ENCODE measurements at regions not wholly inside any gene's neighbourhood (a gene's known extent, or its start where the extent isn't known, plus 50 kb on each side); places are given as distances from the start of the nearest gene placed in this dataset.

DNA sequence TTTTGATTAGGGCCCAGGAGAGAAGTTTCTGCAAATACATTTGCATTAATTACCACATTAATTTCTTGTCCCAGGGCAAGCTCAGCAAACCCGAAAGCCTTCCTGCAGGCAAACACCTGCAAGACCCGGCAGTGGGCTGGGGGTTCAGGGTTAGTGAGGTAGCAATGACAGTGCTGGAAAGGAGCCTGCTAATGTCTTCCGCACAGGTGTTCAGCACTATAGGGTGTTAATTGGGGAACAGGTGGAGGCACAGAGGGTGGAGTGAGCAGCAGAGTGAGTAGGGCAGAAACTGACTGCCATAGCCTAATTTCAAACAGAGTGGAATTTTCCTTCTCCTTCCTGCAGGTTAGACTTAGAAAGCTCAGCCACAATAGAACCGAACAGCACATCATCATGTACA, 50.9 kb upstream of the UBASH3B start:
- Histone ChIP-seq H3K4me3 (ENCODE audit: low read length) (no peak overlapping the region), H3K27me3 (ENCODE audit: control insufficient read depth, insufficient read depth, low read length) (no peaks in the 10 kb centered on the region), H3K27ac (ENCODE audit: low read length) (no peak overlapping the region), H3K36me3 (ENCODE audit: control insufficient read depth, insufficient read depth, low read length) (no peaks in the 10 kb centered on the region), H3K4me1 (ENCODE audit: control insufficient read depth, insufficient read depth, low read length) (peaks cover 3% of the 10 kb centered on the region), H3K9me3 (replicated peaks; ENCODE audit: control insufficient read depth, low read depth, low read length) (no peaks in the 10 kb centered on the region)
- no peak for DNase-seq
- 83% methylated on average over 2 of the region's 4 CpGs for WGBS (ENCODE audit: insufficient coverage)

DNA sequence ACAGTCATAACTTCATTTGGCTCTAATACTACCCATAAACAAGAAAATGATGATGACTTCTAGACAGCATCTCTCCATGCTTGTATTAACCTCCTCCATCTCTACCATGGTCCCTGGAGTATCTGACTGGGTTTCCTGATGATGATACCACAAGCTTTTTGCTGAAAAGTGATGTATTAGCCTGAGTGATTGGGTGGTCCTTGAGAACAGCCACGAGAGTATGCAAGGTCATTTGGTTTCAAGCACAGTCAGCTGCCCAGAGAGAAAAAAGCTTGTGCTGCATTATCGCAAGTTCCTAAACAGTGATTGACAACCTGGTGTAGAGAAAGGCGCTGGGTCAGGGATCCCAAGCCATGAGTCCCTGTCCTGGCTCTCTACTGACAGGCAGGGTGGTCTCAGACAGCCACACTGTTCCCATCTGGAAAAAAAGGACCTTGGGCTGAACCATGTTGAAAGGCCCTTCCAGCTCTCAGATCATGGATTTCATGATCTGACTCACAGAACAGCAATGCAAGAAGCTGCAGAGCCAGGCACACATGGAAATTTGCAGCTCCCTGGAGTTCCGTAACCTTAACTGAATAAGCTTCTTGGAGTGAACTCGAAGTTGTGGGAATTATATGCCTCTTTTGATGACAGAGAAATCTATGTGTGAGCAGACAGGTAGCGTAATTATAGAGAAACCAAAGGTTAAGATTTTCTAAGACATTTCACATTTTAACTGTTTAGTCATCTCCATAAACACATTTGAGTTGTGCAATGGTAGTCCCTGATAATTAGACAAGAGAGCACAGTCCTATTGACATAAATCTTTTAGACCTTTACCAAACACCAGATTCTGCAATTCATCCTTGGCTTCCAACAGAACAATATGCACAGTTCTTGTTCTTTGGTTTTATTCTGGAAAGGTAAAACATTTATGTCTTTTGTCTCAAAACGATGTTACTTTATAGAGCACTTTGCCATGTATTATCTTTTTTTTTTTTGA, 54.1 kb upstream of the UBASH3B start:
- no peak overlapping the region for H3K27ac ChIP-seq (ENCODE audit: low read length)
- no peak overlapping the region for H3K4me3 ChIP-seq (ENCODE audit: low read length)
- H3K4me1 ChIP-seq (ENCODE audit: control insufficient read depth, insufficient read depth, low read length): peaks cover 3% of the 10 kb centered on the region
- H3K27me3 ChIP-seq (ENCODE audit: control insufficient read depth, insufficient read depth, low read length): no peaks in the 10 kb centered on the region
- no peaks in the 10 kb centered on the region for H3K36me3 ChIP-seq (ENCODE audit: control insufficient read depth, insufficient read depth, low read length)
- H3K9me3 ChIP-seq (replicated peaks; ENCODE audit: control insufficient read depth, low read depth, low read length): no peaks in the 10 kb centered on the region
- WGBS (ENCODE audit: insufficient coverage): 15% methylated on average over 5 of the region's 7 CpGs
- peak; percentile 93 for DNase-seq

DNA sequence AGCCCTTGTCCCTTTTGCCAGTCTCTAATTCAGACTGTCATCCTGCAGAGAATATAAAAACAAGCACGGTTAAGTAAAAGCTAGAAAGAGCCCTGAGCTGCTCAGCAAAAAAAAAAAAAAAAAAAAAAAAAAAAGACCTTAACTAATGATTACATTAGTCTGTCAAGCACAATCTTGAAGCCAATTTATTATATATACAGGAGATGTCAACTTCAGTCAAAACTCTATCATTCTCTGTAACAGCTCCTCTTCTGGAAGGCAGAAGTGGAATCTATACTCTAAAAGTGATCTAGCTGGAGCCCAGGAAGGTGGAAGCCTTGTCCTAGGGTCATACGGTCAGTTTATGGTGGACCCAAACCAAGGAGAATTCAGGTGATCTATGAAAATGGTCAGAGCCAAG, 55.2 kb upstream of the UBASH3B start:
- H3K4me3 ChIP-seq (ENCODE audit: low read length): no peak overlapping the region
- no peak for DNase-seq
- 86% methylated on average over 1 of the region's 2 CpGs for WGBS (ENCODE audit: insufficient coverage)

DNA sequence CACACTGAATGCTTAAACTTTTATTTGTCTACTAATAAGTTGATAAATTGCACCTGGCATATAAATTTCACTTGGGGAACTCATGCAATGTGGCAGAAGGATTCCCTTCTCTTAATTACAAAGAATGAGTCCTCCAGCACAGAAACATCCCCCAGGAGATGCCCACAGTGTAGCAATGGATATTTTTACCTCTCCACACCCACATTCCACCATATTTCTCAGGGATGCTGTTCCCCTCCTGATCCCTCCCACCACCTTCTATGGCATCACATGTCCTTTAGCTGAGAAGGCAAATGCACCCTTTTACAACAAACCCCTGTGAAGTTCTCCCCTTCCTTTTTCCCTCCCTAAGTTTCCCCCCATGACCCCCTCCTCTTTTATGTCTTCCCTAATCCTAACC, 56.1 kb upstream of the UBASH3B start:
- H3K27ac ChIP-seq (ENCODE audit: low read length): no peak overlapping the region
- H3K4me3 ChIP-seq (ENCODE audit: low read length): no peak overlapping the region
- no peak for DNase-seq
- H3K4me1 ChIP-seq (ENCODE audit: control insufficient read depth, insufficient read depth, low read length): peaks cover 3% of the 10 kb centered on the region
- no peaks in the 10 kb centered on the region for H3K27me3 ChIP-seq (ENCODE audit: control insufficient read depth, insufficient read depth, low read length)
- no peaks in the 10 kb centered on the region for H3K36me3 ChIP-seq (ENCODE audit: control insufficient read depth, insufficient read depth, low read length)
- H3K9me3 ChIP-seq (replicated peaks; ENCODE audit: control insufficient read depth, low read depth, low read length): no peaks in the 10 kb centered on the region

More for the DNA sequence above, 55.2 kb upstream of the UBASH3B start:
- no peaks in the 10 kb centered on the region for H3K27me3 ChIP-seq (ENCODE audit: control insufficient read depth, insufficient read depth, low read length)
- no peaks in the 10 kb centered on the region for H3K9me3 ChIP-seq (replicated peaks; ENCODE audit: control insufficient read depth, low read depth, low read length)
- H3K27ac ChIP-seq (ENCODE audit: low read length): no peak overlapping the region
- H3K4me1 ChIP-seq (ENCODE audit: control insufficient read depth, insufficient read depth, low read length): peaks cover 3% of the 10 kb centered on the region
- H3K36me3 ChIP-seq (ENCODE audit: control insufficient read depth, insufficient read depth, low read length): no peaks in the 10 kb centered on the region

DNA sequence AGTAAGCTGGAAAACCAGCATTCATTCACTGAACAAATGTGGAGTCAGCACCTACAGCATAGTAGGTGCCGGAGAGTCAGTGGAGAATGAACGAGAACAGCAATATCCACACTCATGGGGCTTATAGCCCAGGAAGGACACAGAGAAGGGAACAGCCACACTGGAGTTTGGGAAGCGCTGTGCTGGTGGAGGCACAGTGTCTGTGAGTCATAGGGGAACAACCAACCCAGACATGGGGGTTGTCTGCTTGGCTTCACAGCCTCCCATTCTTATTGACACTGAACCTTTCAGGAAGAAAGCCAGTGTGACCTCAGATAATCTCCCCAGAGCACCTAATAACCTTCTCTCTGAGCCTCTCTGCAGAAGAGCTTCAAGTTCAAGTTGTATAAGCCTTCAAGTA, 56.6 kb upstream of the UBASH3B start:
- Histone ChIP-seq H3K27ac (ENCODE audit: low read length) (no peak overlapping the region), H3K36me3 (ENCODE audit: control insufficient read depth, insufficient read depth, low read length) (no peaks in the 10 kb centered on the region), H3K4me1 (ENCODE audit: control insufficient read depth, insufficient read depth, low read length) (peaks cover 3% of the 10 kb centered on the region), H3K4me3 (ENCODE audit: low read length) (no peak overlapping the region), H3K9me3 (replicated peaks; ENCODE audit: control insufficient read depth, low read depth, low read length) (no peaks in the 10 kb centered on the region), H3K27me3 (ENCODE audit: control insufficient read depth, insufficient read depth, low read length) (no peaks in the 10 kb centered on the region)
- DNase-seq: no peak
- no CpG with 5 or more reads among the region's 3 CpGs for WGBS (ENCODE audit: insufficient coverage)

DNA sequence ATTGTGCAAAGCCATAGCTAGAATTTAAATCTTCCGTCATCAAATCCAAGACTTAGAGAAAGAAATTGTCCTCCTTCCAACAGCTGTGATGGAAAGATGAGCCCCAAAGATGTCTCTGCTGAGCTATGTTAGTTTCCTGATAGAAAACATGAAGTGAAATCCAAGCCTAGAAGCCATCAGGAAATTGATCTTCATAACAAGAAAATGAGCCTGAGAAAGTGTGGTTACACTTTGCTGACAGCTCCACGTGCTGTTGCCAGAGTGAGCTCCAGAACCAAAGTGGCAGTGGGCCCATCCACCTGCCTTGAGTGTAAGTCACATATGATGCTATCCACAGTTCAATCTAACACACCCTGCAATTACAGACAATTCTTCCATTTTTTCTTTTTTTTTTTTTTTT, 58.0 kb upstream of the UBASH3B start:
- WGBS (ENCODE audit: insufficient coverage): 0% methylated on average over 1 of the region's 2 CpGs
- Histone ChIP-seq H3K27me3 (ENCODE audit: control insufficient read depth, insufficient read depth, low read length) (peaks cover 2% of the 10 kb centered on the region), H3K9me3 (replicated peaks; ENCODE audit: control insufficient read depth, low read depth, low read length) (no peaks in the 10 kb centered on the region), H3K27ac (ENCODE audit: low read length) (no peak overlapping the region), H3K4me3 (ENCODE audit: low read length) (no peak overlapping the region), H3K36me3 (ENCODE audit: control insufficient read depth, insufficient read depth, low read length) (no peaks in the 10 kb centered on the region), H3K4me1 (ENCODE audit: control insufficient read depth, insufficient read depth, low read length) (peaks cover 3% of the 10 kb centered on the region)
- peak; percentile 93 for DNase-seq

DNA sequence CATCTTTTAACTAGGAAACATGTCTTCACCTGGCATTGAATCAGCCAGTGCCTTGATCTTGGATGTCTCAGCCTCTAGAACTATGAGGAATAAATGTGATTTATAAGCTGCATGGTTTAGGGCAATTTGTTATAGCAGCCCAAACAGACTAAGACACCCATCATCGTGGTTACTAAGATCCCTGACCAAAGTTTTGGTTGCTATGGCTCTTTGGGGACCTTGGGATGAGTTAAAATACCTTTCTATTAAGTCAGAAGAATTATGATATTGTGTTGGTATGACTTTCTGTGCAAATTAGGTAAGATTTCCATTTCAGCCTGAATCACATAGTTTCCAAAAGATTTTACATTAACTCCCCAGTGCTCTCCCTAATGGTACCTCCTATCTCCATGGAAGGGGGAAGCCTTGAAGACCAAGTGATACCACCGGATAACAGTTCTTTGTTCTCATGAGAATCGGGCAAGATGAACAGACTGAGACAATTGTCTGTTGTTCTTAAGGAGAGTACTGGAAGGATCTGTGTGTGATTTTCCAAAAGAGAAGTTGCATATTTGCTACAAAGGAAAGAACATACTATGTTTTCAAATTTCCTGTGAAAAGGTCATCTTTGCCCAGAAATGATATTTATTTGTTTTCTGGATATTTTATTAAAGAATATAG, 60.4 kb upstream of the UBASH3B start:
- no peak for DNase-seq
- Histone ChIP-seq H3K9me3 (replicated peaks; ENCODE audit: control insufficient read depth, low read depth, low read length) (no peaks in the 10 kb centered on the region), H3K4me3 (ENCODE audit: low read length) (no peak overlapping the region), H3K36me3 (ENCODE audit: control insufficient read depth, insufficient read depth, low read length) (no peaks in the 10 kb centered on the region), H3K4me1 (ENCODE audit: control insufficient read depth, insufficient read depth, low read length) (no peaks in the 10 kb centered on the region), H3K27ac (ENCODE audit: low read length) (no peak overlapping the region), H3K27me3 (ENCODE audit: control insufficient read depth, insufficient read depth, low read length) (peaks cover 2% of the 10 kb centered on the region)
- WGBS (ENCODE audit: insufficient coverage): no CpG with 5 or more reads among the region's 3 CpGs

DNA sequence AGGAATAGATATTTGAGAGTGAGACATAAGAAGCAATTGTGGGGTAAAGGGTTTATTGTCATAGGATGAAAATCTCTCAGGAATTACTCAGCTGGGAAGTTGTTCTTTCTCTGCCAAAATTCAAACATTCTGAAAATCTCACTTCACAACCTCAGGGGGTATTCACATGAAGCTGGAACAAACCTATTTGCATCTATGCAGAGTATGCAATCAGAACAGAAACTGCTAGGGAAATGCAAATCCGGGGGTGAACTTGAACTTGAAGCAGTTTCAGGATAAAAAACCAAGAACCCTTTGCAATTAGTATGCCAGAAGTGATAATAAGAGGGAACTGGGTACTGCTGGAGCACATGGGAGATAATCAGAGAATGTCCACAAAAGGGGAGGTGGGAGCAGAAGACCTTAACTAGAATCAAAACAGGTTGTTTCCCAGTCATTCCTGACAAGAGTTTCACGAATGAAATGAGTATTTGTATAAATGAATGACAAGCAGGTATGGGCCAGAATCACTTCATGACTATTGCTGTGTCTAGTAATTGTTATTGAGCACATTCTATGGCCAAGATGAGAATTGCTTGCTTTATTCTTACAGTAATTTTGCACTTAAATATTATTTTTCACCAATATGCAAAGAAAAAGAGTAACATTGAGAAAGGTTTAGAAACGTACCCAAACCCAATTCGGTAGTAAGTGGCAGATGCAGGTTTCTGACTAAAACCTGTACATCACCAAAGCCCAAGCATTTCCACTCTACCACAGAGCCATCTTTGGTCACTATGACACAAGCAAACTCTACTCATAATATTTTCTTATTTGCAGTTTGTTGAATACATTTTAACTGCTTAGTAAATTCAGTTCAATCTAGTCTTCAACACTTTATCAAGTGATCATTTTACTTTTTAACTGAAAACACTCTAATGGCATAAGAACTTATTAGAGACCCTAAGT, 61.8 kb upstream of the UBASH3B start:
- H3K27me3 ChIP-seq (ENCODE audit: control insufficient read depth, insufficient read depth, low read length): peaks cover 2% of the 10 kb centered on the region
- no peaks in the 10 kb centered on the region for H3K9me3 ChIP-seq (replicated peaks; ENCODE audit: control insufficient read depth, low read depth, low read length)
- DNase-seq: peak; percentile 25
- no peak overlapping the region for H3K4me3 ChIP-seq (ENCODE audit: low read length)
- 29% methylated on average over 1 of the region's 4 CpGs for WGBS (ENCODE audit: insufficient coverage)
- no peaks in the 10 kb centered on the region for H3K4me1 ChIP-seq (ENCODE audit: control insufficient read depth, insufficient read depth, low read length)
- no peak overlapping the region for H3K27ac ChIP-seq (ENCODE audit: low read length)
- H3K36me3 ChIP-seq (ENCODE audit: control insufficient read depth, insufficient read depth, low read length): no peaks in the 10 kb centered on the region

DNA sequence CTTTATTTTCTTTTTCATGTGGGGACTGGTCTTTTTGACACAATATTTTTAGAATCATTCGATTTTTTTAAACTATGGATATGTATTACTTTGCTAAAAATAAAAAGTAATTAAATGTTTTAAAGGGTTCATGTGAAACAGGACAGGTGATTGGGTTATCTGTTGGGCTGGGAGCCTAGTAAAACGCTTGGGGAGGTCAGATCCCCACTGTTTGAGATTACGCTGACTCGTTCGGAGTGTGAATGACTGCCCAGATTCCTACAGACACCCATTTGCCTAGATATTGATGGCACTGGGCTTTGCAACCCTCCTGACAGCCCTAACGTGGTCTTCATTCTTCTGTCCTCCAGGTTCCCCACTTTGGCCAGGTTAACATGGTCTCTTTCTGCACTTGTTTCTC, 62.9 kb upstream of the UBASH3B start:
- no peak for DNase-seq
- Histone ChIP-seq H3K27ac (ENCODE audit: low read length) (no peak overlapping the region), H3K4me1 (ENCODE audit: control insufficient read depth, insufficient read depth, low read length) (no peaks in the 10 kb centered on the region), H3K27me3 (ENCODE audit: control insufficient read depth, insufficient read depth, low read length) (peaks cover 2% of the 10 kb centered on the region), H3K4me3 (ENCODE audit: low read length) (no peak overlapping the region), H3K36me3 (ENCODE audit: control insufficient read depth, insufficient read depth, low read length) (no peaks in the 10 kb centered on the region), H3K9me3 (replicated peaks; ENCODE audit: control insufficient read depth, low read depth, low read length) (no peaks in the 10 kb centered on the region)
- WGBS (ENCODE audit: insufficient coverage): 69% methylated on average over 5 of the region's 6 CpGs

DNA sequence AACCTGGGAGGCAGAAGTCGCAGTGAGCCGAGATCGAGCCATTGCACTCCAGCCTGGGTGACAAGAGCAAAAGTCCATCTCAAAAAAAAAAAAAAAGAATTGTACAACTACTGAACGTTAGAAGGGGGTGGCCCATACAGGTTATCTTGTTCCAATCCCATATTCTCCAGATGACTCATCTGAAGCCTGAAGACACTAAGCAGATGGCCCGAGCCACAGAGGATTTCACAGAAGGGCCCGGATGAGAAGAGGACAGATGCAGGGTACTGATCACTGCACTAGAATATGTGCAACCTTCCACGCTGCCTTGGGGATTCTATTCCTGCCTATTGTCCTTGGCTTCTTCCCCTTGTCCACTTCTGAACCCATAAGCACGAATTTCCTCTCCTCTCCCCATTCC, 70.9 kb upstream of the UBASH3B start:
- no peak overlapping the region for H3K27ac ChIP-seq (ENCODE audit: low read length)
- no peaks in the 10 kb centered on the region for H3K27me3 ChIP-seq (ENCODE audit: control insufficient read depth, insufficient read depth, low read length)
- DNase-seq: no peak
- no peaks in the 10 kb centered on the region for H3K36me3 ChIP-seq (ENCODE audit: control insufficient read depth, insufficient read depth, low read length)
- H3K4me1 ChIP-seq (ENCODE audit: control insufficient read depth, insufficient read depth, low read length): peaks cover 6% of the 10 kb centered on the region
- WGBS (ENCODE audit: insufficient coverage): 84% methylated on average over 6 of the region's 8 CpGs
- no peaks in the 10 kb centered on the region for H3K9me3 ChIP-seq (replicated peaks; ENCODE audit: control insufficient read depth, low read depth, low read length)
- no peak overlapping the region for H3K4me3 ChIP-seq (ENCODE audit: low read length)
